SKM-1 (cell line): ENCODE measurements at regions not wholly inside any gene's neighbourhood (a gene's known extent, or its start where the extent isn't known, plus 50 kb on each side); places are given as distances from the start of the nearest gene placed in this dataset.

Source experiments
- DNase-seq: peaks from one replicate; lab custom pipeline; 2025; ENCODE audit not compliant: unreplicated experiment; lab: John Stamatoyannopoulos, UW

DNA sequence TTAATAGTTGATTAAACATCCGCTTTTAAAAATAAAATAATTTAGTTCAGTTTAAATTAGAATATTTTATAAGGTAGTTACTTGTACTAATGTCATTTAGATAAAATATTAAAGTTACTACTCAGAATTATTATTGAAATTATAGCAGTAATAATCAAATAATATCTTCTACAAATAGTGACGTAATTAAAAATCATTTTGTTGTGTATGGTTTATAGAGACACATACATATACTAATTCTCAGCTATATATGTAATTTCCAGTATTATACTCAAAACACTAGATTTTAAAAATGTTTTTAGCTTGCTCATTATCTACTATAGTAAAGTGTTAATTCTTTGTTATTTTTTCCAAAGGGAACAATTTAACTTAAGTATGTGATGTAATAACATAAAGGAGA is 435.2 kb upstream of the MANEA start:
- DNase-seq = no peak

DNA sequence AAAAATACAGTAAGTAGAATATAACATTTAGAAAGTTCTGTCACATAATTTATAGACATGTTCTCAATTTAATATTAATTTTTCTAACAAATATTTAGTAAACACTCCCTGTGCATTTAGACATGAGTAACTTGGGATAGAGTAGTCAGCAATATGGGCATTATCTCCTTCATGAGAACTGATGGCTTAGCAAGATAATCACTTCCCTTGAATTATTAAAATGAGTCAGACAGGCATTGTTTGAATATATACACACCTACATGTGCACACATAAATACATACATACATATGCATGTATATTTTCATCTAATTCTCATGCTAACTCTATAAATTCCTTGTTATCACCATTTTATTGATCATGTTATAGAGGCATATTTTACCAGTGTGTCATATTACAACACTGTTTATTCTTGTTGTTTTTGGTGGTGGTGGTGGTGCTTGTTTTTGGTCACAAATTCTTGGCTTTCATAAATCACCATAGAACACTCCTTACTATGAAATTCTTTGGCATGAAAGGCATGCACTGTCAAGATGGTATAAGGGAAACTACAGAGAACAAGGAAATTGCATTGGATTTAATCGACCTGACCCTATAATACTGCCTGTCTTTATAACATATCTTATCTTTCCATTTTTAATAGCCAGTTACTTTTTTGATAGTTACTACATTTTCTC is 434.5 kb upstream of the MANEA start:
- no peak for DNase-seq

DNA sequence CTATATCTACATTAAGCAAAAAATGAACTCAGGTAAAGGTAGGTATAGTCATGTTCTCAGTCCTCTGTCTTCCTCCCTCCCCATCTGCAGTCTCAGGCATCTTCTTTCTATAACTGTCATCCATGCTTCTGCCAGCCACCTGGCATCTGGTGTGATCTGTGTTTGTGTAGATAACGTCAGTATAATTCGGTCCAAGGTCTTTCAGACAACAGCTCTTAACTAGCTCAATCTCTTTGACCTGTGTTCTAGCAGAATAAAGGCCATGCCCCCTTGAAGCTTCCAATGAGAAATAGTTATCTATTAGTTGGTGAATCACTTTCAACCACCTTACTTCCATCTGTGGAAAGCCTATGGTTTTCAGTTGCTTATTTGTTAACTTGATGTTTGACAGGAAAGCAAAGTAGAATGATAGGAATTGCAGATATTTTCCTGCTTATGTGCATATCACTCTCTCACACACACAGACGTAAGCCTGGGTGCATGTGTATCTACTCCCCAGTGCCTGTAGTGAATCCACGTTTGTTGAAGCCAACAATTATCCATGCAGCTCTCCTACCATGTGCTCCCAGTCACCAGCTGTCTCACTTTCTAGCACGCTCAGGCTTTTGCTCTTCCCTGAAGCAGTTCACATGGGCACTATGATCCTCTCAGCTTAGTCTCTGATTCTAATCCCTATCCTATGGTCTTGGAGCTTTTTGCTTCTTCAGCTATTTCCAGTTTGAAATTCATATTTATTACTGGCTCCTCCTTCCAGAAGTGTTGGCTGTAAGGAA is 433.7 kb upstream of the MANEA start:
- DNase-seq = no peak

DNA sequence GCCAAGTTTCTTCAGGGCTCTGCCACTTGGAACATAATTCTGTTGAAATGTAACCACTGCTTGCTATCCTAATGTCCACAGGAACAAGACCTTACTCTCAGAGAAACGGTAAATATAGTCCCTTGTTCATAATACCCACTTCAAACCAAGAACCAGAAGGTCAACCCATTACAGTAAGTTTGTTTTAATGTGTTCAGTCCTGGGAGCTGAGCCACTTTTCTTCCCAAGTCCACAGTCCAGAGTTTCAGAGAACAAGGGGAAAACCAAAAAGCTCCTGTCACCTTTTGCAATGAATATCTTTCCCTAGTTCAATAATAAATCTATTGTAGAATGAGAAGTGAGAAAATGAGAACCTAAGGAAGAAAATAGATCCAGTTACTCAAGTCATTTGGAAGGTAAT is 431.9 kb upstream of the MANEA start:
- DNase-seq = no peak

DNA sequence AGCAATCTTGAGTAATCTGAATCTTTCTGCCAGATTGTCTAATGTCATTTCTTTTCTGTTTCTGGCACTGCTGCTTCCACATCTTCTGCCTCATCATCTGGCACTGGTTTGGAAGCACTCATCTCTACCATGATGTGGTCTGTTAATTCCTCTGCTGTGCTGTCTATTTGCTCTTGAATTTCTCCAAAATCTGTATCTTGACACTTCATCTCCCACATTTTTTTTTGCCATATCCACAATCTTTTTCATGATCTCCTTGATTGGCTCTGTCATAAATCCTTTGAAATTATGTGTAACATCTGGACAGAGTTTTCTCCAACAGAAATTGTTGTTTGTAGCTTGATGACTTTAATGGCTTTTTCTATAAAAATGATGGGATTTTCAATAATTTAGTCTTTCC is 417.8 kb upstream of the MANEA start:
- no peak for DNase-seq

DNA sequence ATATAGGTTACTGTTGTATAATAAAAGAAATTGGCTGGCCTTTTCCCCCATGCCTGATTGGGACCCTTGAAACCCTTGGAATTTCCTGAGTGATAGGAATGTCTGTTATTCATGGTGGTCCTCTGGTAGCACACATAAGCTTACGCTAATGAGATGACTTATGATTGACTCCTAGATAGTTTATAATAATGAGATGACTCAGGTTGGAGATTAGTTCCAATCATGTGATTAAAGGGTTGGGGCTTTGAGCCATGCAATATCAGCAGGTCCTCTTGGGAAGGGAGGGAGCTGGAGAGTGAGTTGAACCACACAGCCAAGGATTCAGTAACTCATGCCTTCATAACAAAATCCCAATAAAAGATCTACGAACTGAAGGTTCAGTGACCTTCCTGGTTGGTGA is 407.6 kb upstream of the MANEA start:
- no peak for DNase-seq

DNA sequence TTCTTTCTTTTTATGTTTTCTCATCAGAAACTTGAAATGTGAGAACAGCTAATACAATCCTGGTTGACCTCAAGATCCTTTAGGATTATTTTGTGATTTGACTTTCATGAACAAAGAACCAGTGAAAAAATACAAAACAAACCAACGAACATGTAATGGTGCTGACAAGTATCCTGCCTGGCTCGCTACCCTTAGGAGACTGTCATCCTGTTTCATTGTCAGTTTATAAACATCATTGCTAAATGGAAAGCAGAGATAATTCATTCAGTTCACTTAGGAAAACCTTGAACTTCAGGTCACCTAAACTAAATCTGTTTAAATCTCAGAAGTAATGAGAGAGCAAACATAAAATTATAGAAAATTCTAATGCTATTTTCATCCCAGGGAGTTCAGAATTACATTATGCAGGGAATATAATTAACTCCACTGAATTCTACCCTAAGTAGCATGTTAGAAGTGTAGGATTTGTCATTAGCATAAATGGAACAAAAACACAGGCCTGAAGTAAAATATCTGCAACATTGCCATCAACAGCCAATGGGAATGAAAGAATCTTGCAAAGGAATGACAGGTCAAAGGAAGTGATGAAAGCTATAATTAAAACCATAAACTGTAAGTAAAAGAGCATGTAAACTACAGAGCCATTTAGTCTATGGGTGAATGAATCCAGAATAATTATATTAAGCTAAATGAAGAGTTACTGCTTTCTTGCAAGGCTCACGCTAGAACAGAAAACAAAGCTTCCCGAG is 401.2 kb upstream of the MANEA start:
- no peak for DNase-seq

DNA sequence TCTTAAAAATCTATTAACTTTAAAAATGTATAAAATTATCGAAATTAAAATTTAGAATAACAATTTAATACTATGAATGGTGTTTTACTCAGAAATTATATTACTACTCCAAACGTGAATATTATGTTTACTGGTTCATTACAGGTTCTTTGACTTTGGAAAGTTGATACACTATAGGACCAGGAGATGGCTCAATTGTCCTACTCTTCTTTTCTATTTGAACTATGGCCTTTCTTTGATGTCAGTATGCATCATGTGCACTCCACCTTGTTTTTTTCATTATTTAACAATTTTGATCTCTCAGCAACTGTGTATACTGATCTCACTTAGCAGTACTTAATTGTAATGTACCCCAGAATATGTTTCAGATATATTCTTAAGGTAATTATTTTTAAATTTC is 391.5 kb upstream of the MANEA start:
- no peak for DNase-seq

DNA sequence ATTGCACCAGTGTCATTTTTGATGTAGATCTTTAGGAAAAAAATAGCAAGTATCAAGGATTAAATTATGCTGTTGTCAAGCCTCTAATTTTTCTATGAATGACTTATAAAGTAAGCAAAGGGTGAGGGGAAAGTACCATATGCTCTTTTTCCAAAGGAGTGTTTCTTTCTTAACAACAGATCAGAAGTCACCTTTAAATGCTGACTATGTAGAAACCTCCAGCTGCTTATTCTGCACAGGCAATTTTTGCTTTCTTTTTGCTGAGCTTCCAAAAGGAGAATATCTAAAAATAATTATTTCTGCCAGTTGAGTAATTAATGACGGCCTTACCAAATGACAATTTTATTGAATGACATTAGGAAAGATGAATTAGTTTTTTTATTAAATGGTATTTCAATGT is 390.6 kb upstream of the MANEA start:
- no peak for DNase-seq

DNA sequence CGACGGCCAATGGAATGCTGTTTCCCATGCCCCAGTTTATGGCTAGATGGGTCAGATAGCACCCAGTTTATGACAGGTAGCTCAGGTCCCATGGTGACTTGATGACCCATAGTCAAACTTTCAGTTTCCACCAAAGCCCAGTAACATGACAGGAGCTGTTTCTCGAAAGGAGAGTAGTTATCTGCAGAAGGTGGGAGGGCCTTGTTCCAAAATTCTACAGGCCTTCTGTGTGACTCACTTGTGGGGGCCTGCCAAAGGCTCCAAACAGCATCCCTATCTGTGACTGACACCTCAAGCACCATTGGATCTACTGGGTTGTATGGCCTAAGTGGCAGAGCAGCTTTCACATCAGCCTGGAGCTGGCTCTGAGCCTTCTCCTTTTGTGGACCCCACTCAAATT is 379.7 kb upstream of the MANEA start:
- DNase-seq = no peak

DNA sequence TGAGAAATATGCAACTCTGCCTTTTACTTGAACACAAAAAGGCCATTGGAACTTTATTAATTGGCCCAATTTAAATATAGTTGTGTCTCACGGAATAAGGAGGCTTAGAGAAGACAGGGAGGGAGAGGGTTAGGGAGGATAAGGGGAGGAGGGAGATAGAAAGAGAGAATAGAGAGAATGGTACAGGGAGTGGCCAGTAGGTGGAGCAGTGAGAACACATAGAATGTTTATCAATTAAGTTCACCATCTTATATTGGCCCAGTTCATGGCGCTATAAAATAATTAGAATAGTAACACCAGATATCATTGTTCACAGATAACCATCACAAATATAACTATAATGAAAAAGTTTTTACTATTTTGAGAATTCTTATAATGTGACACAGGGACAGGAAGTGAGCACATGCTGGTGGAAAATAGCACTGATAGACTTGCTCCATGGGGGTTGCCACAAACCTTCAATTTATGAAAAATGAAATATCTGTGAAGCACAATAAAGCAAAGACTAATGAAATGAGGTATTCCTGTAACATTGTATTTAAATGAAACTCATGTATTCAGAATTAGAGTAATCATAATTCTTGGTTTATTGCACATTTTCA is 374.1 kb upstream of the MANEA start:
- DNase-seq = peak; percentile 30

DNA sequence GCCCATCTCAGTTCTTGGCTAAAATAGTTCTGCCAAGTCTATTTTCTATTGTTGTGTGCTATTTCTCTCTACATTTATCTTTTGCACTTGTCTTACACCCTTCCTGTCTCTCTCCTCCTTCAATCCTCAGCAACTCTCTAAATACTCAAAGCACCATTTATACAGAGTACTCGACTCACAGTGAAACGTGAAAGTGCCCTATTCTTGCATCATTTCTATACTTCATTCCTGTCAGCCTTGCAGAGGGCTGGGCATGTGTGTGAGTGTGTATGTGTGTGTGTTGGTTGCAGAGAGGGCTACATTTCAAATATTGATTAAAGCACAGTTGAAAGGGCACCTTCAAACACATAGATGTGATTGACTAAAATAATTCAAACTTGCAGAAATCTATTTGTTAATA is 373.2 kb upstream of the MANEA start:
- DNase-seq = no peak

DNA sequence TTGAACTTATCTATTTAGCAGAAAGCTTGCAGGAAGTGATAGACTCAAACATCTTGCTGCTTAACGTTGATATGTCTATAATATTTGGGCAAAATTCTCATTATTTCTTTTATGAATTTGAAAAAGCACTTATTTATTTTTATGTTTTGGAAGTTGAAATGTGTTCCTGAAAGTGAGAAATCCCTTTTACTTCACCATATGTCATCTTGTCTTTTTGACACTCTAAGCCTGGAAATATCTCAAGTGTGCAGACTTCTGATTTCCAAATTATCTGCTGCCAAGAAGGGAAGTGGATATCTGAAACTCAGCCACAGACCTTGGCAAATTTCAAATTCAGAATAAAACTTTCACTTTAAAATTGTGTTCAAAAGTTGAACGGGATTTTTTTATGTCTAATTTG is 368.7 kb upstream of the MANEA start:
- DNase-seq = no peak

DNA sequence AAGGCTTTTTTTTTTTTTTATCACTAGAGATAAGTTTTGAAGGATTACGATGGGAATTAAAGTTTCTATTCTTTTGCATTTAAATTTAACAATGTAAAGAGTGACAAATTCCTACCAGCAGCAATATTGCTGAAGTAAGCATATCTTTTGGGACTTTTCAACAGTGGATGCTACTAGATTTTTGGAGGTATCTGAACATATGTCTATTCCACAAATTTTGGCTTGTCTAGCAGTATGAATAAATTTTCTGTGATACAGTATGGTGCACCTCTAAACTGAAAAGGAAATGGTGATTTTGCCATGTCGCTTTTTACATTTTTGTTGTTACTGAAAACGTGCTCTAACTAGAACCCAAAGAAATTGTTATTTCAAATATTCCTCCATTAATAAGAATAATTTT is 368.3 kb upstream of the MANEA start:
- DNase-seq = no peak

DNA sequence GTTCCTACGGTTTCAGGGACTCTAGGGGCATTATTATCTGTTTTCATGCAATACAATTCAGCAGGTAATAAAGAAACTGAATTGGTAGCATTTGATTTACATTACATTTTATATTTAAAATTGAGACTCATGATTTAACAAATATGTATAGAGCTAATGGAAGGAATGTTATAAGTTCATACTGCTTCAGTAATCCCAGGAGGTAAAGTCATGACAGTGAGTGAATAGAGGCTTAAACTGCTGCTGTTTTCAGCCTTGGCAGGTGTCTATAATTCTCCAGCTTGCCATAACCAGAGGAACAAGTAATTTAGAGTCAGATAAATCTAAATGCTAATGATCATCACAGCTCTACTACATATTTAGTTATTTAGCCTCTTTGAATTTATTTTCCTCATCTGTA is 360.8 kb upstream of the MANEA start:
- DNase-seq = no peak

DNA sequence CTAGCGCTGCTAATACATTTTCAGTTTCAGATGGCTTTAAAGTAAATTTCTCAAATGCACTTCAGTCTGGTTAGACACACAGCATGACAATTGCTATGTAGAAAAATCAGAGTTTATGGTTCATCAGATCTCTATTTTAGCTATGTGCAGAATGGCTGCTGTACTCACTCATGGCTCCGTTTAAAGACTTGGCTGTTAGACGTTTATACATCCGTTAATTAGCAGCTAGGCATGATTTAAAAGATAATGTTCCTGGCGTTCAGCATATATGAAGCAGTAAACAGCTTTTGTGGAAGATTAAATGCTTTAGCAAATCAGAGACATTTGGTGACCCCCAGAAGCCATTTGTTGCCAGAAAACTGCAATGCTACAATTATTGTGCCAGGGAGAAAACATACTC is 350.0 kb upstream of the MANEA start:
- DNase-seq = no peak

DNA sequence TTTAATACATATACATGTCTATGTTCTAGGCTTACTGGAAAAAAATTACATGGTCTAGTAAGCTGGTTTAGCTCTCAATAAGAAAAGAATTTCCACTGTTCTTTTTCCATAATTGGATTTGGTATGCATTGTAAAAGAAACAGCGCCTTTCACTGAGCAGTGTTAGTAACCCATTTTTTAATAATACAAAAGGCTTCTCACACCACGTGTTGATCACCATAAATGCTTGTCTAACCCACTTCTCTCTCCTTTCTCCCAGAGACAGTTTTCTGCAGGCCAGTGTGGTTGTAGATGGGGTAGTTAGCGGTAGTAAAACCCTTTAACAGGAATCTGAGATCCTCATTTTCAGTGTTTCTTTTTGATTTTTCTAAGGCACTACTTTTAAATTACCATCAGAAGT is 348.7 kb upstream of the MANEA start:
- no peak for DNase-seq

DNA sequence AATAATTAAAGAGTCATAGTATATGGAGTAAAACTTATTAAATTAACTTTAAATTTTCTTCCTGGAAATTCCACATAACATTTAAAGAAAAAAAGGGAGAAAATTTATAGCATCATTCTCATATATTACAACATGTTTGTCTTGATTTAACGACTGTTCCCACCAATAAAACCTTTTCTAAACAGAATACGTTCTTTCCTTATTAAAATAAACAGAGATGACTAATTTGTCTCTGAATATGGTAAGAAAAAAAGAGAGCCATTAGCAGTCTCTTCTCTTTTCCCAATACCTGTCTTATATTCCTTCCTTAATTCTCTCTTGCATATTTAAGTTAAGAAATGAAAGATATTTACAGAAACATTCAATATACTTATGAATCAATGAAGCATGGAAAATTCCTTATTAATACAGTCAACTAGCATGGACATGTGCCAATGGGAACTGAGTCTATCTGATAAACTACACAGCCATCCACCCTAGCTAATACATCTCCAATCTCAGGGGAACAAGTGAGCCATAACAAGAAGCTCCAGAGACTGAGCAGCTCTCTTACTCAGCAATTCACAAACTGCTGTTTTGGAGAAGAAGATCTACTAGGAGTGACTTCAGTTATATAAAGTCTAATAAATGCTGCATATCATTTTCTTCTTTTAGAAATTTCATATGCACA is 347.1 kb upstream of the MANEA start:
- no peak for DNase-seq

DNA sequence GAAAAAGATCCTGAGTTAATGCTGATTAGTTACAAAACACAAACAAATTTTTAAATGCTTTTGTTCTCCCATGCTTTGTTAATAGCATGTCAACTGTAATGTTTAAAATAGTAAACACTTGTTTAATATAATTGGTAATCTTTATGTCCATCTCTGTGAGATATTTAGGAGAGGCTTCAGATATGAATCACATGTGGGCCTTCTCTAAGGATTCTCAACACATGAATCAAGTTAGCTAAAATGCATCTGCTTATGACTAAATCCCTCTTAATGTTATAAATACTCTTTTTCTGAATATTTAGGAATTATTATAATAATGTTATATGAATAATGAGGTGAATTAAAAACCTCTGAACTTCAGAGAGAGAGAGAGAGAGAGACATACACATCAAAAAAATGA is 345.9 kb upstream of the MANEA start:
- no peak for DNase-seq

DNA sequence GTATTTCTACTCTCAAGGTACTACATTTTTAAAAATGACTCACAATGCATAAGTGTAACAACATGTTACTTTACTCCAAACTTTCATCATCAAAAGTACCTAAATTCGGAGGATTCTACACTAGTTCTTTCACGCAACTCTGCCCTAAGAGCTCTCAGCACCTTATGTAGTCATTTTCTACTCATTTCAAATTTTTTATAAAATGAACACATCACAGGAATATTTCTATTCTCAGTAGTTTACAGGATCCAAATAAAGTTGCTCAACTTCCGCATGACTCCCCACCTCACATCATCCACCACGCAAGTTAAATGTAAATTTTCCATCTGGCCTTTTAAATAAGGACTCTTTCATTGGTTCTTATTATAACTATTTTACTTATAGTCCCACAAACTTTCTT is 344.9 kb upstream of the MANEA start:
- no peak for DNase-seq

DNA sequence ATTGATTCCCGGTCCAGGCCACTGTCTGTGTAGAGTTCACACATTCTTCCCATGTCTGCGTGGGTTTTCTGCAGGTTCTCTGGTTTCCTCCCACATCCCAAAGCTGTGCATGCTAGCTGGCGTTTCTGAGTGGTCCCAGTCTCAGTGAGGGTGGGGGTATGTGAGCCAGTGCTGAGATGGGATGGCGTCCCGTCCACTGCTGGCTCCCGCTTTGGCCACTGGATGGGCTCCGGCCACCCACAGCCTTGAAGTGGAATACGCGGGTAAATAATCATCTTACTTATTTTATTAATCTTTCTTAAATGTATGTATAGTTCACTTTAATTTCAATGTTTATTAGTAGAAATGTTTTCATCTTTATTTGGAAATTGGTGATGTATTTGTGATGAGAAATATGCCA is 343.5 kb upstream of the MANEA start:
- DNase-seq = no peak
